ENCODE measurements at regions not wholly inside any gene's neighbourhood (a gene's known extent, or its start where the extent isn't known, plus 50 kb on each side); places are given as distances from the start of the nearest gene placed in this dataset.

- no peak for DNase-seq (ENCODE audit: low read depth in 2 of 2, low spot score in 1 of 2)
These were observed 294.6 kb downstream of the PCNX1 start for GRCh38 chr14:71201840-71202239.

- no peak for DNase-seq (ENCODE audit: low read depth in 2 of 2, low spot score in 1 of 2)
These were observed 295.6 kb downstream of the PCNX1 start for GRCh38 chr14:71202881-71203280.

DNA sequence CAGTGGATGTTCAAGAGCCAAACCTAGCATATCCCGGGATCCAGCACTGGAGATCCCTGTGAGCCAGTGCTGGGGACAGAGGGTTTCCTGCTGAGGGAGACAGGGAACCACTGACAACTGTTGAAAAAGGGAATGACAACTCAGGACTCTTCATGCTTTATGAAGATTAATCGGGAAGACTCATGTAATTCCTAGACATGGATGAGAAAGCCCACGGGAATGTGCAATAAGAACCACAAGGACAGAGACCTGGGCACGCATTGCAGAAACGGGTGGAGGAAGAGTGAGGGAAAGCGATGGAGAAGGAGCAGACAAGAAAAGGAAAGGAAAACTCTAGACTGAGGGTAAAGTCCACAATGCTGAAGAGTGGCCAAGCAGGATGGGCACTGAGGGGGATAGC lies 296.0 kb downstream of the PCNX1 start:
- no peak for DNase-seq (ENCODE audit: low read depth in 2 of 2, low spot score in 1 of 2)

GRCh38 chr14:71204231-71204630 lies 297.0 kb downstream of the PCNX1 start:
- DNase-seq (ENCODE audit: low read depth in 2 of 2, low spot score in 1 of 2): no peak

DNA sequence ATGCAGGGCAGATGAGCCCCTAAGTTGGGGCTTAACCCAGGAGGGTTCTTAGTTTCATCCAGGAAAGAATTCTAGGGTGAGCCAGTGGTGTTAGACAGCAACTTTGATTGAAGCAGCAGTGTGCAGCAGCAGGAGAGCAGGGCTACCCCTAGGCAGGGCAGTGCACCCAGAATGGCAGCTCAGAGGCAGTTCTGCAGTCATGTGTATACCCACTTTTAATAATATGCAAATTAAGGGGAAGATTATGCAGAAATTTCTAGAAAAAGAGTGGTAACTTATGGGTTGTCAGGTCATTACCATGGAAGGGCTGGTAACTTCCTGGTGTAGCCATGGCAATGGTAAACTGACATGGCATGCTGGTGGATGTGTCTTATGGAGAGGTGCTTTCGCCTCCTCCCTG lies 297.5 kb downstream of the PCNX1 start:
- no peak for DNase-seq (ENCODE audit: low read depth in 2 of 2, low spot score in 1 of 2)

DNA sequence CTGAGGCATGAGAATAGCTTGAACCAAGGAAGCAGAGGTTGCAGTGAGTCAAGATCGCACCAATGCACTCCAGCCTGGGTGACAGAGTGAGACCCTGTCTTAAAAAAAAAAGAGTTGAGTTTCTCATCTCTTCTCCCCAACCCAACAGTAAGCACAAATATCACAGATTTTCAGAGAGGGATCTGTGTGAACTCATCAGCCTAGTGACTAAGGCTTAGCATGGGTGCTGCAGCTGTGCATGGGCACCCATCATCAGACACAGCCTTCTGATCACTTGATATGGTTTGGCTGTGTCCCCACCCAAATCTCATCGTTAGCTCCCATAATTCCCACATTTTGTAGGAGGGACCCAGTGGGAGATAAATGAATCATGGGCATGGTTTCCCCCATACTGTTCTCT lies 298.9 kb downstream of the PCNX1 start:
- DNase-seq (ENCODE audit: low read depth in 2 of 2, low spot score in 1 of 2): no peak

- no peak for DNase-seq (ENCODE audit: low read depth in 2 of 2, low spot score in 1 of 2)
These were observed 299.6 kb downstream of the PCNX1 start for GRCh38 chr14:71206766-71207371.

- no peak for DNase-seq (ENCODE audit: low read depth in 2 of 2, low spot score in 1 of 2)
These were observed 301.6 kb downstream of the PCNX1 start for GRCh38 chr14:71208702-71209357.

GRCh38 chr14:71209888-71210287 lies 302.6 kb downstream of the PCNX1 start:
- no peak for DNase-seq (ENCODE audit: low read depth in 2 of 2, low spot score in 1 of 2)

GRCh38 chr14:71212093-71212492 lies 304.8 kb downstream of the PCNX1 start:
- DNase-seq (ENCODE audit: low read depth in 2 of 2, low spot score in 1 of 2): no peak

- no peak for DNase-seq (ENCODE audit: low read depth in 2 of 2, low spot score in 1 of 2)
These were observed 305.4 kb downstream of the PCNX1 start for GRCh38 chr14:71212683-71213107.

- no peak for DNase-seq (ENCODE audit: low read depth in 2 of 2, low spot score in 1 of 2)
These were observed 307.0 kb downstream of the PCNX1 start for GRCh38 chr14:71214241-71214640.

GRCh38 chr14:71220462-71220861 lies 313.2 kb downstream of the PCNX1 start:
- DNase-seq (ENCODE audit: low read depth in 2 of 2, low spot score in 1 of 2): no peak

GRCh38 chr14:71221119-71221518 lies 313.9 kb downstream of the PCNX1 start:
- DNase-seq (ENCODE audit: low read depth in 2 of 2, low spot score in 1 of 2): no peak

DNA sequence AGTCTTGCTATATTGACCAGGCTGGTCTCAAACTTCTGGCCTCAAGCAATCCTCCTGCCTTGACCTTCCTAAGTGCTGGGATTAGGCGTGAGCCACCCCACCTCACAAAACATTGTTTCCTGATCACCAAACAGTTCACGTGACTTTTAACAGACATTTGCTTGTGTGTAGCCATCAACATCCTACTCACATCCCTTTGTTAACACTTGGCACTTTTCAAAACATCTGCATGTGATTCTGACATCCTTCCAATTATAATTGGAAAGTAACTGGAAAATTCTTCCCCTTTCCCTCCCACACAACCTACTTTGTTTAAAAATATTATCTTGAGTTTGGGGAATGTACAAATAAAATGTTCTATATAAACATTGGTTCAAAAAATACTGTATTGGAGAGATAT lies 317.9 kb downstream of the PCNX1 start:
- DNase-seq (ENCODE audit: low read depth in 2 of 2, low spot score in 1 of 2): no peak

DNA sequence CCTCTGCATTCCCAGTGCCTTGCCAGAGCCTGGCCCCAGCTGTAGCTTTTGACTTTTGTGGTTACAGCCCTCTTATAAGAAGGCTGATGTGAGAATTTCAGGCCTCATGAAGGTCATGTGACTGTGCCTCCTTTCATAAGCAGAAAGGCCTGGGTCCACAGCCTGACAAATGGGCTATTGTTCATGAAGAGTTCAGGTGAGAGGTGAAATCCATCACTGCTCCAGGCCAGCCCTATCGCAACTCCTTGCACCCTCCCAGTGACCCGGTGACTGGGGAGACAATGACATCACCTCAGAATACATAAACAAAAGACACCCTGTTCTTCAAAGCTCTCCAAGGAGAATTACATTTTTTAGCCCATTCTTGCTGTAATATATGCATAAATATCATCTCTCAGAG lies 321.5 kb downstream of the PCNX1 start:
- no peak for DNase-seq (ENCODE audit: low read depth in 2 of 2, low spot score in 1 of 2)

GRCh38 chr14:71229875-71230274 lies 322.6 kb downstream of the PCNX1 start:
- no peak for DNase-seq (ENCODE audit: low read depth in 2 of 2, low spot score in 1 of 2)

GRCh38 chr14:71230897-71231296 lies 323.6 kb downstream of the PCNX1 start:
- DNase-seq (ENCODE audit: low read depth in 2 of 2, low spot score in 1 of 2): no peak

GRCh38 chr14:71231521-71232393 lies 324.5 kb downstream of the PCNX1 start:
- no peak for DNase-seq (ENCODE audit: low read depth in 2 of 2, low spot score in 1 of 2)

DNA sequence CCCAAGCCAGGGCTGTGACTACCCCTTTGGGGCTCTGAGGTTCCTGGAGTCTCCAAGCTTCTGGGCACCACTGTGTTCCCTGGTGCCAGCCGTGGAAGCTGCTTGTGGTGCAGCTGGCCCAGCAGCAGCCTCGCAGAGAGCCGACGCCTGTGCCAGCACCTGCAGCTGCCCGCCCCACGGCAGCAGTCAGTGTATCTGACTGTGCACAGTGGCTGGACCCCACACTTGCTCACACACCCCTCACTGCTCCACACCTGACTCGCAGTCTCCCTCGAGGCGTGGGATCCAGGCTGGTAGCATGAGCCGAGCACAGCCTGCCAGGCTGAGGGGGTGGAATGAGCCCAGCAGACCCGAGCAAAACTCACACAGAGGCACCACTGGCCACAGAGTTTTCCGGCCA lies 325.2 kb downstream of the PCNX1 start:
- DNase-seq (ENCODE audit: low read depth in 2 of 2, low spot score in 1 of 2): no peak

GRCh38 chr14:71235875-71236274 lies 328.6 kb downstream of the PCNX1 start:
- no peak for DNase-seq (ENCODE audit: low read depth in 2 of 2, low spot score in 1 of 2)

DNA sequence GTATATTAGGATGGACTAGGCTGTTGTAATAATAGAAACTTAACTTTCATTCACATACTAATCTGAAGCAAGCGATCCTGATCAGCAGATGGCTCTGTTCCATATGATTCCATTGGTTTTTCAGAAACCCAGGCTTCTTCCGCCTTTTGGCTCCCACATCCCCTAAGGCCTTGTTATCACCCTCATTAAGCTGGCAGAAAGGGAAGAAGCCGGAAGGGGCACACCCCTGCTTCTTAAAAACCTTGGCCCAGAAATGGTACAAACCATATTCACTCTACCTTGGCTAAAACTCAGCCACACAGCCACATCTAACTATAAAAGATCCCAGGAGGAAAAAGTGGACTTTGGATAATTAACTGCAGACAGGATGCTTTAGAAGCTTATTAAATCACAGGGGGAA lies 329.2 kb downstream of the PCNX1 start:
- DNase-seq (ENCODE audit: low read depth in 2 of 2, low spot score in 1 of 2): no peak
